ENCODE measurements at regions not wholly inside any gene's neighbourhood (a gene's known extent, or its start where the extent isn't known, plus 50 kb on each side); places are given as distances from the start of the nearest gene placed in this dataset.

DNA sequence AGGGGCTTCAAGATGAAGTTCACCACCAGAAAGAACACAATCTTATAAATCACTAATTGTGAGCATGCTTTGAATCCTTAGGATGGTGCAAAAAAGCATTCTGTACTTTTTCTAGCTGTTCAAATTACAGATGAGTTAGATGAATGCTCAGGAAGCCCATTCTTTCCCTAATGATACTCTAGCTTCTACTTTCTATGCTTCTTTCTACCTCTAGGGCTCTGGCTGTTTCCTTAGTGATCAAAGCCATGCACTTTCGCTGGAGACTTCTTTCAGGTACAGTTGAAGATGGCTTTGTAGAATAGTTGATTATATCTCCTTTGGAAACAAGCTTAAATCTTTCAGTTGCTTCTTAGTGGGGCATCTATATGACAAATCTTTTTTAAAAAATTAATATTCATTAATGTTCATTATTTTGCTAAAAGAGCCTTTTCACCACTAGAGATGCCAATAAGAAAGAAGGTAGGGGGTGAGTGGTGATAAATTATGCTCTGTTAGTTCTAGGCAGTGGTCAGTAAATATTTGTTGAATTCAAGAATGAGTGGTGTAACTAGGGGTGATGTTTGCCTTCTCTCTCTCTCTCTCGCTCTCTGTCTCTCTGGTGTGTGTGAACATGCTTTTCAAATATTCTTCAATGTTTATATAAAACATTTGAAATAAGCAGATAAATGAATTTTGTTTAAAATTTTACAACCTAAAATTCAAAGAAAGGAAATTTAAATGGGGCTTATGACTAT is 169.4 kb downstream of the GLUD2 start:
- no peak for TF ChIP-seq SMC3 (IDR thresholded peaks at IDR 0.05; ENCODE audit: borderline replicate concordance, low read length)
- TF ChIP-seq POLR2AphosphoS2 (IDR thresholded peaks at IDR 0.05; ENCODE audit: low read depth, low read length): no peak
- TF ChIP-seq POLR2A (IDR thresholded peaks at IDR 0.05; ENCODE audit: low read depth, low read length): no peak
- no peak for TF ChIP-seq RAD21 (IDR thresholded peaks at IDR 0.05; ENCODE audit: insufficient read depth, low read depth, low read length)
- no peak for TF ChIP-seq EZH2 (IDR thresholded peaks at IDR 0.05; ENCODE audit: borderline replicate concordance, control insufficient read depth, low read depth, low read length)
- no peak for TF ChIP-seq SREBF2 (IDR thresholded peaks at IDR 0.05; ENCODE audit: low read length)
- TF ChIP-seq, protein P1, sequence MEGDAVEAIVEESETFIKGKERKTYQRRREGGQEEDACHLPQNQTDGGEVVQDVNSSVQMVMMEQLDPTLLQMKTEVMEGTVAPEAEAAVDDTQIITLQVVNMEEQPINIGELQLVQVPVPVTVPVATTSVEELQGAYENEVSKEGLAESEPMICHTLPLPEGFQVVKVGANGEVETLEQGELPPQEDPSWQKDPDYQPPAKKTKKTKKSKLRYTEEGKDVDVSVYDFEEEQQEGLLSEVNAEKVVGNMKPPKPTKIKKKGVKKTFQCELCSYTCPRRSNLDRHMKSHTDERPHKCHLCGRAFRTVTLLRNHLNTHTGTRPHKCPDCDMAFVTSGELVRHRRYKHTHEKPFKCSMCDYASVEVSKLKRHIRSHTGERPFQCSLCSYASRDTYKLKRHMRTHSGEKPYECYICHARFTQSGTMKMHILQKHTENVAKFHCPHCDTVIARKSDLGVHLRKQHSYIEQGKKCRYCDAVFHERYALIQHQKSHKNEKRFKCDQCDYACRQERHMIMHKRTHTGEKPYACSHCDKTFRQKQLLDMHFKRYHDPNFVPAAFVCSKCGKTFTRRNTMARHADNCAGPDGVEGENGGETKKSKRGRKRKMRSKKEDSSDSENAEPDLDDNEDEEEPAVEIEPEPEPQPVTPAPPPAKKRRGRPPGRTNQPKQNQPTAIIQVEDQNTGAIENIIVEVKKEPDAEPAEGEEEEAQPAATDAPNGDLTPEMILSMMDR (IDR thresholded peaks at IDR 0.05 in 2 of 3, conservative IDR thresholded peaks at IDR 0.05 in 1 of 3; ENCODE audit: control insufficient read depth in 2 of 3, extremely low read depth in 1 of 3, insufficient read depth in 1 of 3, low read depth in 3 of 3, low read length in 3 of 3): no peak
- TF ChIP-seq NFIC (IDR thresholded peaks at IDR 0.05; ENCODE audit: low read depth, low read length): no peak
- TF ChIP-seq NFYB (IDR thresholded peaks at IDR 0.05; ENCODE audit: insufficient read depth, low read depth, low read length): no peak
- TF ChIP-seq BRCA1 (IDR thresholded peaks at IDR 0.05; ENCODE audit: low read depth, low read length): no peak
- TF ChIP-seq YY1 (IDR thresholded peaks at IDR 0.05; ENCODE audit: low read depth, low read length): no peak
- no peak for TF ChIP-seq SUZ12 (IDR thresholded peaks at IDR 0.05; ENCODE audit: unreplicated experiment)
- TF ChIP-seq EP300 (IDR thresholded peaks at IDR 0.05; ENCODE audit: borderline replicate concordance in 1 of 2, control insufficient read depth in 1 of 2, low read depth in 2 of 2, low read length in 2 of 2): no peak

Measured in GM12878 (cell line).